H9 (cell line): ENCODE measurements at regions not wholly inside any gene's neighbourhood (a gene's known extent, or its start where the extent isn't known, plus 50 kb on each side); places are given as distances from the start of the nearest gene placed in this dataset.

Experiments
- DNase-seq: peaks from one replicate; pipeline ENCODE4 v3.0.0-alpha.2; 2017
- H2AFZ ChIP-seq: one replicate; pipeline ENCODE4 v1.6.1; 2013; ENCODE audit warnings: mild to moderate bottlenecking, low read length, control low read depth, moderate library complexity
- H2AK5ac ChIP-seq: 2 replicates; pipeline ENCODE4 v1.6.1; 2013; ENCODE audit warnings: low read length, control low read depth, mixed read lengths; ENCODE audit not compliant: insufficient read length
- H2BK120ac ChIP-seq: one replicate; pipeline ENCODE4 v1.6.1; 2013; ENCODE audit warnings: low read depth, mild to moderate bottlenecking, low read length, control low read depth, inconsistent platforms; ENCODE audit not compliant: poor library complexity, severe bottlenecking
- H2BK12ac ChIP-seq: 2 replicates; pipeline ENCODE4 v1.6.1; 2013; ENCODE audit warnings: low read length, control low read depth, mixed read lengths, low read depth; ENCODE audit not compliant: insufficient read length
- H2BK15ac ChIP-seq: 2 replicates; pipeline ENCODE4 v1.6.1; 2013; ENCODE audit warnings: low read depth, low read length, control low read depth
- H2BK20ac ChIP-seq: one replicate; pipeline ENCODE4 v1.6.1; 2013; ENCODE audit warnings: low read depth, mild to moderate bottlenecking, low read length, control low read depth, inconsistent platforms; ENCODE audit not compliant: poor library complexity, severe bottlenecking
- H2BK5ac ChIP-seq: 2 replicates; pipeline ENCODE4 v1.6.1; 2013; ENCODE audit warnings: low read length, control low read depth, mixed read lengths; ENCODE audit not compliant: insufficient read length
- H3K14ac ChIP-seq: 2 replicates; pipeline ENCODE4 v1.6.1; 2013; ENCODE audit warnings: low read length, control low read depth; ENCODE audit not compliant: insufficient read depth
- H3K18ac ChIP-seq: 2 replicates; pipeline ENCODE4 v1.6.1; 2013; ENCODE audit warnings: low read depth, mild to moderate bottlenecking, mixed read lengths, low read length, control low read depth; ENCODE audit not compliant: insufficient read length
- H3K23ac ChIP-seq: 2 replicates; pipeline ENCODE4 v1.6.1; 2013; ENCODE audit warnings: low read length, control low read depth, mixed read lengths, low read depth; ENCODE audit not compliant: insufficient read length
- H3K23me2 ChIP-seq: 2 replicates; pipeline ENCODE4 v1.6.1; 2013; ENCODE audit warnings: low read depth, mild to moderate bottlenecking, mixed read lengths, low read length, control low read depth; ENCODE audit not compliant: insufficient read length, poor library complexity, severe bottlenecking
- H3K27ac ChIP-seq: 2 replicates; pipeline ENCODE4 v1.5.1; 2013; ENCODE audit warnings: low read length, control low read depth, mixed read lengths, low read depth; ENCODE audit not compliant: insufficient read length
- H3K27me3 ChIP-seq: 2 replicates; pipeline ENCODE4 v1.6.1; 2013; ENCODE audit warnings: low read length, control low read depth, inconsistent platforms; ENCODE audit not compliant: insufficient read depth
- H3K4ac ChIP-seq: 2 replicates; pipeline ENCODE4 v1.6.1; 2013; ENCODE audit warnings: low read depth, mild to moderate bottlenecking, control low read depth, inconsistent platforms, low read length, moderate library complexity
- H3K4me1 ChIP-seq: 2 replicates; pipeline ENCODE4 v1.6.1; 2013; ENCODE audit warnings: low read length, control low read depth, inconsistent platforms; ENCODE audit not compliant: insufficient read depth
- H3K4me2 ChIP-seq: 2 replicates; pipeline ENCODE4 v1.6.1; 2013; ENCODE audit warnings: low read length, control low read depth, mixed read lengths; ENCODE audit not compliant: insufficient read length, insufficient read depth
- H3K56ac ChIP-seq: 2 replicates; pipeline ENCODE4 v1.6.1; 2013; ENCODE audit warnings: low read depth, mild to moderate bottlenecking, mixed read lengths, low read length, control low read depth; ENCODE audit not compliant: insufficient read length
- H3K79me1 ChIP-seq: 2 replicates; pipeline ENCODE4 v1.6.1; 2013; ENCODE audit warnings: low read depth, mild to moderate bottlenecking, moderate library complexity, low read length, control low read depth, inconsistent platforms; ENCODE audit not compliant: insufficient read depth, poor library complexity, severe bottlenecking
- H3K79me2 ChIP-seq: 2 replicates; pipeline ENCODE4 v1.6.1; 2013; ENCODE audit warnings: low read length, control low read depth, inconsistent platforms; ENCODE audit not compliant: insufficient read depth
- H3K9ac ChIP-seq: 2 replicates; pipeline ENCODE4 v1.6.1; 2013; ENCODE audit warnings: low read length, control low read depth, mixed read lengths; ENCODE audit not compliant: insufficient read length; ENCODE audit errors: extremely low read depth
- H3K9me3 ChIP-seq: one replicate; pipeline ENCODE4 v1.6.1; 2013; ENCODE audit warnings: low read depth, low read length, inconsistent platforms; ENCODE audit not compliant: control insufficient read depth
- H3T11ph ChIP-seq: one replicate; pipeline ENCODE4 v1.6.1; 2013; ENCODE audit warnings: mild to moderate bottlenecking, low read length, control low read depth, inconsistent platforms
- H4K20me1 ChIP-seq: one replicate; pipeline ENCODE4 v1.6.1; 2013; ENCODE audit not compliant: control insufficient read depth, insufficient read length, insufficient read depth
- H4K5ac ChIP-seq: 2 replicates; pipeline ENCODE4 v1.6.1; 2013; ENCODE audit warnings: low read depth, mild to moderate bottlenecking, mixed read lengths, low read length, control low read depth; ENCODE audit not compliant: insufficient read length
- H4K8ac ChIP-seq: replicated peaks from 2 replicates; pipeline ENCODE4 v1.6.1; 2013; ENCODE audit warnings: low read length, control low read depth, mixed read lengths, low read depth; ENCODE audit not compliant: insufficient read length
- H4K91ac ChIP-seq: 2 replicates; pipeline ENCODE4 v1.6.1; 2013; ENCODE audit warnings: low read depth, mild to moderate bottlenecking, moderate library complexity, mixed read lengths, low read length, control low read depth; ENCODE audit not compliant: insufficient read length
- H3K27ac Mint-ChIP-seq, 3 experiments: 2 replicates in 2 of 3; 3 replicates in 1 of 3; pipeline ENCODE4 v1.8.0; 2020 to 2021; ENCODE audit warnings: mixed read lengths in 3 of 3, mild to moderate bottlenecking in 1 of 3, moderate library complexity in 1 of 3
- H3K27me3 Mint-ChIP-seq: 2 replicates; pipeline ENCODE4 v1.8.0; 2021; ENCODE audit warnings: low read depth, mild to moderate bottlenecking, moderate library complexity, mixed read lengths
- H3K36me3 Mint-ChIP-seq, 3 experiments: 2 replicates in 2 of 3; 3 replicates in 1 of 3; pipeline ENCODE4 v1.8.0; 2020 to 2021; ENCODE audit warnings: low read depth in 3 of 3, mixed read lengths in 3 of 3; ENCODE audit not compliant: insufficient read depth in 1 of 3
- H3K4me1 Mint-ChIP-seq, 2 experiments: 2 replicates each; pipeline ENCODE4 v1.8.0; 2020; ENCODE audit warnings: mixed read lengths in 2 of 2
- H3K4me3 Mint-ChIP-seq, 2 experiments: 2 replicates in 1 of 2; 3 replicates in 1 of 2; pipeline ENCODE4 v1.8.0; 2020 to 2021; ENCODE audit warnings: mild to moderate bottlenecking in 2 of 2, mixed read lengths in 2 of 2, moderate library complexity in 1 of 2
- H3K9me3 Mint-ChIP-seq, 2 experiments: 2 replicates in 1 of 2; 3 replicates in 1 of 2; pipeline ENCODE4 v1.8.0; 2020; ENCODE audit warnings: mild to moderate bottlenecking in 2 of 2, mixed read lengths in 2 of 2, moderate library complexity in 1 of 2
- WGBS: extraction: QIAGEN DNeasy Blood & Tissue Kit; methylation state at CpG from one replicate; pipeline ENCODE4 v1.1.7; 2013; ENCODE audit warnings: missing lambda C conversion rate, low lambda C conversion rate, mixed read lengths; ENCODE audit not compliant: insufficient read length; ENCODE audit errors: extremely low coverage; 5-methylcytosine and 5-hydroxymethylcytosine counted together
- TF ChIP-seq, protein P1 (sequence below): fragments of 200-600 bp; sonication (generic); conservative IDR thresholded peaks from 3 replicates; pipeline ENCODE4 v1.8.0; 2021; ENCODE audit warnings: antibody characterized with exemption, mild to moderate bottlenecking

GRCh38 chr4:149961876-149962597 is 116.2 kb upstream of the DCLK2 start:
- WGBS, result no CpG with 5 or more reads among the region's 5 CpGs
- Histone ChIP-seq H3K14ac (no peak overlapping the region), H3K9me3 (no peaks in the 10 kb centered on the region), H3K4me1 (no peaks in the 10 kb centered on the region), H4K20me1 (no peaks in the 10 kb centered on the region), H2AK5ac (no peak overlapping the region), H3K27ac (no peak overlapping the region), H4K5ac (no peak overlapping the region), H3K27me3 (no peaks in the 10 kb centered on the region), H3K4me2 (no peak overlapping the region), H3K56ac (no peak overlapping the region), H2BK15ac (no peak overlapping the region), H3K79me1 (no peaks in the 10 kb centered on the region), H2BK12ac (no peak overlapping the region), H2BK120ac (no peak overlapping the region), H4K91ac (no peak overlapping the region), H2AFZ (no peak overlapping the region), H3T11ph (no peak overlapping the region), H4K8ac (no peak overlapping the region), H3K23me2 (no peaks in the 10 kb centered on the region), H2BK5ac (no peak overlapping the region), H3K79me2 (no peaks in the 10 kb centered on the region), H3K9ac (no peak overlapping the region), H2BK20ac (no peak overlapping the region), H3K18ac (no peak overlapping the region), H3K4ac (no peak overlapping the region), H3K23ac (no peak overlapping the region)
- TF ChIP-seq, protein P1, sequence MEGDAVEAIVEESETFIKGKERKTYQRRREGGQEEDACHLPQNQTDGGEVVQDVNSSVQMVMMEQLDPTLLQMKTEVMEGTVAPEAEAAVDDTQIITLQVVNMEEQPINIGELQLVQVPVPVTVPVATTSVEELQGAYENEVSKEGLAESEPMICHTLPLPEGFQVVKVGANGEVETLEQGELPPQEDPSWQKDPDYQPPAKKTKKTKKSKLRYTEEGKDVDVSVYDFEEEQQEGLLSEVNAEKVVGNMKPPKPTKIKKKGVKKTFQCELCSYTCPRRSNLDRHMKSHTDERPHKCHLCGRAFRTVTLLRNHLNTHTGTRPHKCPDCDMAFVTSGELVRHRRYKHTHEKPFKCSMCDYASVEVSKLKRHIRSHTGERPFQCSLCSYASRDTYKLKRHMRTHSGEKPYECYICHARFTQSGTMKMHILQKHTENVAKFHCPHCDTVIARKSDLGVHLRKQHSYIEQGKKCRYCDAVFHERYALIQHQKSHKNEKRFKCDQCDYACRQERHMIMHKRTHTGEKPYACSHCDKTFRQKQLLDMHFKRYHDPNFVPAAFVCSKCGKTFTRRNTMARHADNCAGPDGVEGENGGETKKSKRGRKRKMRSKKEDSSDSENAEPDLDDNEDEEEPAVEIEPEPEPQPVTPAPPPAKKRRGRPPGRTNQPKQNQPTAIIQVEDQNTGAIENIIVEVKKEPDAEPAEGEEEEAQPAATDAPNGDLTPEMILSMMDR, result no peak
- H3K4me3 Mint-ChIP-seq, result no peak overlapping the region
- no peak for DNase-seq
- H3K27ac Mint-ChIP-seq, result no peak overlapping the region
- H3K4me1 Mint-ChIP-seq, result no peaks in the 10 kb centered on the region
- no peaks in the 10 kb centered on the region for H3K27me3 Mint-ChIP-seq
- H3K9me3 Mint-ChIP-seq, result no peaks in the 10 kb centered on the region
- H3K36me3 Mint-ChIP-seq, result no peaks in the 10 kb centered on the region
